ENCODE measurements at regions not wholly inside any gene's neighbourhood (a gene's known extent, or its start where the extent isn't known, plus 50 kb on each side); places are given as distances from the start of the nearest gene placed in this dataset.

DNA sequence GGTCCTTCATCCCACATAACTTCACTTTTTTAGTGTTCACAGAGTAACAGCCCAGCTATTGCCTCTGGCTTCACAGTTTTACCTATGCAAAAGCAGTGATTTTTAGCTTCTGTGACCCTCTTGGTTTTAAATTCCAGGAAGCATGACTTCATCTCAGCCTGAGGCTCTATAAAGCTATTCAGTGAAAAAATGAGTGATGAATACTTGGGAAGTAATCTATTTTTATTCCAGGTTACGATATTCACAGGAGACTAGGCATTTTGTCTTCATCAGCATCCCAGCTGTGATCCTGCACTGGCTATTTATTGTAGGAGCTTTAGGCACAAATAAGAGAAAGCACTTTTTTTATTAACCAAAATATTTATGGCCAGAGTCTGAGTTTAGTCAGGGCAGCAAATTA, 164.8 kb downstream of the SNAPC1 start:
- H4K91ac ChIP-seq (ENCODE audit: insufficient read length, low read depth, low read length): no peak overlapping the region

More for the DNA sequence above, 164.8 kb downstream of the SNAPC1 start:
- no CpG with 5 or more reads among the region's 1 CpG for WGBS (ENCODE audit: extremely low coverage, insufficient read length, low lambda C conversion rate)
- H3K18ac ChIP-seq (ENCODE audit: insufficient read length, low read depth, low read length): no peak overlapping the region
- no peaks in the 10 kb centered on the region for H3K79me1 ChIP-seq (ENCODE audit: insufficient read depth, low read depth, low read length, poor library complexity, severe bottlenecking)
- H4K5ac ChIP-seq (ENCODE audit: insufficient read length, low read depth, low read length): no peak overlapping the region
- H3K27me3 ChIP-seq (ENCODE audit: insufficient read depth, low read length): no peaks in the 10 kb centered on the region
- no peak overlapping the region for H2BK5ac ChIP-seq (ENCODE audit: insufficient read length, low read length)
- H3K14ac ChIP-seq (ENCODE audit: insufficient read depth, low read length): no peak overlapping the region
- Mint-ChIP-seq H3K4me3 (no peak overlapping the region), H3K9me3 (no peaks in the 10 kb centered on the region; a peak in 1 of 5 replicates), H3K27me3 (ENCODE audit: low read depth) (no peaks in the 10 kb centered on the region), H3K4me1 (peaks cover 41 to 44% of the 10 kb centered on the region in 2 experiments), H3K27ac (no peak overlapping the region), H3K36me3 (ENCODE audit: insufficient read depth in 1 of 3, low read depth in 3 of 3) (peaks cover 0 to 2% (median 0%) of the 10 kb centered on the region in 3 experiments; a peak in 1 of 7 replicates)
- H2BK15ac ChIP-seq (ENCODE audit: low read depth, low read length): no peak overlapping the region
- no peak overlapping the region for H3K27ac ChIP-seq (ENCODE audit: insufficient read length, low read depth, low read length)
- no peaks in the 10 kb centered on the region for H3K9me3 ChIP-seq (ENCODE audit: control insufficient read depth, low read depth, low read length)
- no peak overlapping the region for H3K9ac ChIP-seq (ENCODE audit: extremely low read depth, insufficient read length, low read length)
- no peak for DNase-seq
- 0 out of 2 replicates have a peak, but pooled peaks cover 1% of the 10 kb centered on the region for H3K79me2 ChIP-seq (ENCODE audit: insufficient read depth, low read length)
- H2BK20ac ChIP-seq (ENCODE audit: low read depth, low read length, poor library complexity, severe bottlenecking): no peak overlapping the region
- no peak overlapping the region for H2AK5ac ChIP-seq (ENCODE audit: insufficient read length, low read length)
- H4K8ac ChIP-seq (replicated peaks; ENCODE audit: insufficient read length, low read depth, low read length): no peak overlapping the region
- H4K20me1 ChIP-seq (ENCODE audit: control insufficient read depth, insufficient read depth, insufficient read length): no peaks in the 10 kb centered on the region
- H3K23ac ChIP-seq (ENCODE audit: insufficient read length, low read depth, low read length): no peak overlapping the region
- H3K23me2 ChIP-seq (ENCODE audit: insufficient read length, low read depth, low read length, poor library complexity, severe bottlenecking): no peaks in the 10 kb centered on the region
- no peak overlapping the region for H2AFZ ChIP-seq (ENCODE audit: low read length)
- TF ChIP-seq, protein P1, sequence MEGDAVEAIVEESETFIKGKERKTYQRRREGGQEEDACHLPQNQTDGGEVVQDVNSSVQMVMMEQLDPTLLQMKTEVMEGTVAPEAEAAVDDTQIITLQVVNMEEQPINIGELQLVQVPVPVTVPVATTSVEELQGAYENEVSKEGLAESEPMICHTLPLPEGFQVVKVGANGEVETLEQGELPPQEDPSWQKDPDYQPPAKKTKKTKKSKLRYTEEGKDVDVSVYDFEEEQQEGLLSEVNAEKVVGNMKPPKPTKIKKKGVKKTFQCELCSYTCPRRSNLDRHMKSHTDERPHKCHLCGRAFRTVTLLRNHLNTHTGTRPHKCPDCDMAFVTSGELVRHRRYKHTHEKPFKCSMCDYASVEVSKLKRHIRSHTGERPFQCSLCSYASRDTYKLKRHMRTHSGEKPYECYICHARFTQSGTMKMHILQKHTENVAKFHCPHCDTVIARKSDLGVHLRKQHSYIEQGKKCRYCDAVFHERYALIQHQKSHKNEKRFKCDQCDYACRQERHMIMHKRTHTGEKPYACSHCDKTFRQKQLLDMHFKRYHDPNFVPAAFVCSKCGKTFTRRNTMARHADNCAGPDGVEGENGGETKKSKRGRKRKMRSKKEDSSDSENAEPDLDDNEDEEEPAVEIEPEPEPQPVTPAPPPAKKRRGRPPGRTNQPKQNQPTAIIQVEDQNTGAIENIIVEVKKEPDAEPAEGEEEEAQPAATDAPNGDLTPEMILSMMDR (conservative IDR thresholded peaks at IDR 0.05): no peak
- H2BK12ac ChIP-seq (ENCODE audit: insufficient read length, low read depth, low read length): no peak overlapping the region
- H3K56ac ChIP-seq (ENCODE audit: insufficient read length, low read depth, low read length): no peak overlapping the region
- H2BK120ac ChIP-seq (ENCODE audit: low read depth, low read length, poor library complexity, severe bottlenecking): no peak overlapping the region
- no peak overlapping the region for H3T11ph ChIP-seq (ENCODE audit: low read length)
- no peak overlapping the region for H3K4ac ChIP-seq (ENCODE audit: low read depth, low read length)
- H3K4me1 ChIP-seq (ENCODE audit: insufficient read depth, low read length): peaks cover 24% of the 10 kb centered on the region
- no peak overlapping the region for H3K4me2 ChIP-seq (ENCODE audit: insufficient read depth, insufficient read length, low read length)

Data from H9 (cell line).